Ishikawa (cell line): ENCODE measurements at regions not wholly inside any gene's neighbourhood (a gene's known extent, or its start where the extent isn't known, plus 50 kb on each side); places are given as distances from the start of the nearest gene placed in this dataset.

Experiments used
- CEBPB ChIP-seq: IDR thresholded peaks from 2 replicates; pipeline ENCODE4 v1.6.1; 2012
- CREB1 ChIP-seq: IDR thresholded peaks from 2 replicates; pipeline ENCODE4 v1.6.1; 2012; ENCODE audit warnings: low read depth
- EGR1 ChIP-seq: IDR thresholded peaks from 2 replicates; pipeline ENCODE4 v1.6.1; 2012
- EP300 ChIP-seq: IDR thresholded peaks from 2 replicates; pipeline ENCODE4 v1.6.1; 2012; ENCODE audit warnings: borderline replicate concordance
- FOXM1 ChIP-seq: IDR thresholded peaks from 2 replicates; pipeline ENCODE4 v1.6.1; 2012; ENCODE audit warnings: low read depth, borderline replicate concordance
- NFIC ChIP-seq: IDR thresholded peaks from 2 replicates; pipeline ENCODE4 v1.6.1; 2012
- RAD21 ChIP-seq: IDR thresholded peaks from 2 replicates; pipeline ENCODE4 v1.6.1; 2012; ENCODE audit warnings: low read depth
- TAF1 ChIP-seq: IDR thresholded peaks from 2 replicates; pipeline ENCODE4 v1.6.1; 2012; ENCODE audit warnings: low read depth, mild to moderate bottlenecking
- TCF12 ChIP-seq: IDR thresholded peaks from 2 replicates; pipeline ENCODE4 v1.6.1; 2012; ENCODE audit warnings: low read depth
- TEAD4 ChIP-seq: IDR thresholded peaks from 2 replicates; pipeline ENCODE4 v1.6.1; 2012
- YY1 ChIP-seq: IDR thresholded peaks from 2 replicates; pipeline ENCODE4 v1.6.1; 2012; ENCODE audit warnings: low read depth
- ZBTB7A ChIP-seq: IDR thresholded peaks from 2 replicates; pipeline ENCODE4 v1.6.1; 2012; ENCODE audit warnings: low read depth
- TF ChIP-seq, protein P1 (sequence below): IDR thresholded peaks from 2 replicates; pipeline ENCODE4 v1.6.1; 2012; ENCODE audit warnings: low read depth, mild to moderate bottlenecking
- TF ChIP-seq, protein P2 (sequence below): IDR thresholded peaks from 2 replicates; pipeline ENCODE4 v1.6.1; 2012
- TF ChIP-seq, protein P3 (sequence below): IDR thresholded peaks from 2 replicates; pipeline ENCODE4 v1.6.1; 2012

DNA sequence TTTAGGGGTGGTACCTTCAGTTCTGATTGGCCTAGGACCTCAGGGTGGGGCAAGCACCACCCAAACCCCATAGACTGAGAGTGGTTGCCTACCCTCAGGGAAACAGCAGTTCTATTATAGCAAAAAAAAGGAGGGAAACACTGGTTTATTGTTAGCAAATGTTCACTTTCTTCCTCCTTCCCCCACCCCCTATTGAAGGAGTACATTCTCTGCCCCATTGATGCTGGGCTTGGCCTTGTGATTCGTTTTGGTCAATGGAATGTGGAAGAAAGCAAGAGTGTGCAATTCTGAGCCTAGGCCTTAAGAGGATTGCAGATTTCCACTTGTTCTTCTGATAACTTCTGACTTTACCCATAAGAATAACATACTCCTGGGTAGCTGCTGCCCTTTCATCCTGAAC, 255.8 kb downstream of the NFATC2 start:
- TF ChIP-seq CEBPB (no peak), FOXM1 (no peak), EP300 (no peak), ZBTB7A (no peak), TEAD4 (no peak), TCF12 (no peak), RAD21 (no peak), EGR1 (no peak), NFIC (no peak), YY1 (no peak), CREB1 (no peak), TAF1 (no peak)
- TF ChIP-seq, protein P1, sequence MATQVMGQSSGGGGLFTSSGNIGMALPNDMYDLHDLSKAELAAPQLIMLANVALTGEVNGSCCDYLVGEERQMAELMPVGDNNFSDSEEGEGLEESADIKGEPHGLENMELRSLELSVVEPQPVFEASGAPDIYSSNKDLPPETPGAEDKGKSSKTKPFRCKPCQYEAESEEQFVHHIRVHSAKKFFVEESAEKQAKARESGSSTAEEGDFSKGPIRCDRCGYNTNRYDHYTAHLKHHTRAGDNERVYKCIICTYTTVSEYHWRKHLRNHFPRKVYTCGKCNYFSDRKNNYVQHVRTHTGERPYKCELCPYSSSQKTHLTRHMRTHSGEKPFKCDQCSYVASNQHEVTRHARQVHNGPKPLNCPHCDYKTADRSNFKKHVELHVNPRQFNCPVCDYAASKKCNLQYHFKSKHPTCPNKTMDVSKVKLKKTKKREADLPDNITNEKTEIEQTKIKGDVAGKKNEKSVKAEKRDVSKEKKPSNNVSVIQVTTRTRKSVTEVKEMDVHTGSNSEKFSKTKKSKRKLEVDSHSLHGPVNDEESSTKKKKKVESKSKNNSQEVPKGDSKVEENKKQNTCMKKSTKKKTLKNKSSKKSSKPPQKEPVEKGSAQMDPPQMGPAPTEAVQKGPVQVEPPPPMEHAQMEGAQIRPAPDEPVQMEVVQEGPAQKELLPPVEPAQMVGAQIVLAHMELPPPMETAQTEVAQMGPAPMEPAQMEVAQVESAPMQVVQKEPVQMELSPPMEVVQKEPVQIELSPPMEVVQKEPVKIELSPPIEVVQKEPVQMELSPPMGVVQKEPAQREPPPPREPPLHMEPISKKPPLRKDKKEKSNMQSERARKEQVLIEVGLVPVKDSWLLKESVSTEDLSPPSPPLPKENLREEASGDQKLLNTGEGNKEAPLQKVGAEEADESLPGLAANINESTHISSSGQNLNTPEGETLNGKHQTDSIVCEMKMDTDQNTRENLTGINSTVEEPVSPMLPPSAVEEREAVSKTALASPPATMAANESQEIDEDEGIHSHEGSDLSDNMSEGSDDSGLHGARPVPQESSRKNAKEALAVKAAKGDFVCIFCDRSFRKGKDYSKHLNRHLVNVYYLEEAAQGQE, result no peak
- TF ChIP-seq, protein P2, sequence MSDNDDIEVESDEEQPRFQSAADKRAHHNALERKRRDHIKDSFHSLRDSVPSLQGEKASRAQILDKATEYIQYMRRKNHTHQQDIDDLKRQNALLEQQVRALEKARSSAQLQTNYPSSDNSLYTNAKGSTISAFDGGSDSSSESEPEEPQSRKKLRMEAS, result no peak
- TF ChIP-seq, protein P3, sequence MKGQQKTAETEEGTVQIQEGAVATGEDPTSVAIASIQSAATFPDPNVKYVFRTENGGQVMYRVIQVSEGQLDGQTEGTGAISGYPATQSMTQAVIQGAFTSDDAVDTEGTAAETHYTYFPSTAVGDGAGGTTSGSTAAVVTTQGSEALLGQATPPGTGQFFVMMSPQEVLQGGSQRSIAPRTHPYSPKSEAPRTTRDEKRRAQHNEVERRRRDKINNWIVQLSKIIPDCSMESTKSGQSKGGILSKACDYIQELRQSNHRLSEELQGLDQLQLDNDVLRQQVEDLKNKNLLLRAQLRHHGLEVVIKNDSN, result no peak

DNA sequence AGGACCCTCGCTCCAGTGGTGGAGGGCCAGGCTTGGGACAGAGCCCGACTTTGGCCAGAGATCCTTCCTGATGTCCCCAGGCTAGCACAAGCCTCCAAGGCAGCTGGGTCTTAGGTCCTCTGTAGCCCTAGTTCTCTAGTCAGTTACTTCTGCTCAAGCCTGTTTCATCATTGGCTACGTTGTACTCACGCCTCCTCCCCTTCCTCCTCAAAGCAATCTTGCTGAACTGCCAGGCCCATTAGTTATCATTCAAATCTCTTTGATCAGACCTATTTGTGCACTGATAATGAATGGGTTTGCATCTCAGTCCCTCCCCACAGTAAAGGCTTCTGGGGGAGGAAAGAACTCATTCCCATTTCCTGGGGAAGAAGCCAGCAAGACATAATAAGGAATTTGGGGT, 256.8 kb downstream of the NFATC2 start:
- TF ChIP-seq, protein P3, result no peak
- TF ChIP-seq, protein P2, result no peak
- TF ChIP-seq YY1 (no peak), TCF12 (no peak), TEAD4 (no peak)

DNA sequence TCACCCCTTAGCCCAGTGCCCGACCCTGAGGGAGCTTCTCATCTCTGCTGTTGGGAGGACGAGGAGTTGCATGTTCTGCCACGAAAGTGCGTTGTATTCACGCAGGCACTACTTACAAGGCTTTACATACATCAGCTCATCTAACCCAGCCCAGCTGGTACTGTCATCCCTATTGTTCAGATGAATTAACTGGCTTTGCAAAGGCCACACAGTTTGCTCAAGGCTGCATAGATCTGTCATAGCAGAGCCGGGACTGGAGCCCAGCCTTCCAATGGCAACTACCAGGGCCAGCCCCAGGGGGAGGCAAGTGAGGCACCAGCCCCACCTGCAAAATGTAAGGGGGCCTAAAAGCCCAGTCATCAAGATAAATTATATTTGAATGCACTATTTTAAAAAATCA, 257.6 kb downstream of the NFATC2 start:
- TF ChIP-seq, protein P1, result no peak
- TF ChIP-seq, protein P2, result no peak
- TF ChIP-seq CEBPB (no peak), TAF1 (no peak), EGR1 (no peak), TCF12 (no peak), EP300 (no peak), YY1 (no peak)

DNA sequence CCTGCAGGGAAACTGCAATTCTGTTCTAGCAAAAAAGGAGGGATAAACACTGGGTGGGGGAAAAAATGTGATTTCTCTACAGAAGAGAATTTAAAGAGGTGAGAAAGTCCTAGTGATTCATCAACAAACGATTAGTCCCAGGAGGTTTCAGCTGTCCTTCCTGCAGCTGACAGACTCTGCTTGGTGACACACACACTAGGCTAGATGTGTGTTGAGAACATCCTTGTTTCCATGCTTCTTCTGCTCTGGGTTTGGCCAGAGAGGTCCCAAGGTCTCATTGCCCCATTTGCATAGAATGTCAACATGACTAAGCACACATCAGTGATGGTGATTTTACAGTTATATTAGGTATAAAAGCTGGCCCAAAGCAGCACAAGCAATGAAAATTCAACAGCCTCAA, 258.3 kb downstream of the NFATC2 start:
- TF ChIP-seq RAD21 (no peak), TEAD4 (no peak), YY1 (no peak), ZBTB7A (no peak), CEBPB (no peak), NFIC (no peak), EGR1 (no peak), EP300 (no peak), CREB1 (no peak), TCF12 (no peak), FOXM1 (no peak), TAF1 (no peak)
- TF ChIP-seq, protein P2, result no peak
- TF ChIP-seq, protein P1, result no peak
- TF ChIP-seq, protein P3, result no peak
